Ishikawa (cell line): ENCODE measurements at regions not wholly inside any gene's neighbourhood (a gene's known extent, or its start where the extent isn't known, plus 50 kb on each side); places are given as distances from the start of the nearest gene placed in this dataset.

Source experiments
- EGR1 ChIP-seq: IDR thresholded peaks from 2 replicates; pipeline ENCODE4 v1.6.1; 2012
- EP300 ChIP-seq: IDR thresholded peaks from 2 replicates; pipeline ENCODE4 v1.6.1; 2012; ENCODE audit warnings: borderline replicate concordance
- NFIC ChIP-seq: IDR thresholded peaks from 2 replicates; pipeline ENCODE4 v1.6.1; 2012
- RAD21 ChIP-seq: IDR thresholded peaks from 2 replicates; pipeline ENCODE4 v1.6.1; 2012; ENCODE audit warnings: low read depth
- TAF1 ChIP-seq: IDR thresholded peaks from 2 replicates; pipeline ENCODE4 v1.6.1; 2012; ENCODE audit warnings: low read depth, mild to moderate bottlenecking
- TCF12 ChIP-seq: IDR thresholded peaks from 2 replicates; pipeline ENCODE4 v1.6.1; 2012; ENCODE audit warnings: low read depth
- YY1 ChIP-seq: IDR thresholded peaks from 2 replicates; pipeline ENCODE4 v1.6.1; 2012; ENCODE audit warnings: low read depth
- ZBTB7A ChIP-seq: IDR thresholded peaks from 2 replicates; pipeline ENCODE4 v1.6.1; 2012; ENCODE audit warnings: low read depth
- TF ChIP-seq, protein P1 (sequence below): IDR thresholded peaks from 2 replicates; pipeline ENCODE4 v1.6.1; 2012; ENCODE audit warnings: low read depth, mild to moderate bottlenecking
- TF ChIP-seq, protein P2 (sequence below): IDR thresholded peaks from 2 replicates; pipeline ENCODE4 v1.6.1; 2012
- TF ChIP-seq, protein P3 (sequence below): IDR thresholded peaks from 2 replicates; pipeline ENCODE4 v1.6.1; 2012

DNA sequence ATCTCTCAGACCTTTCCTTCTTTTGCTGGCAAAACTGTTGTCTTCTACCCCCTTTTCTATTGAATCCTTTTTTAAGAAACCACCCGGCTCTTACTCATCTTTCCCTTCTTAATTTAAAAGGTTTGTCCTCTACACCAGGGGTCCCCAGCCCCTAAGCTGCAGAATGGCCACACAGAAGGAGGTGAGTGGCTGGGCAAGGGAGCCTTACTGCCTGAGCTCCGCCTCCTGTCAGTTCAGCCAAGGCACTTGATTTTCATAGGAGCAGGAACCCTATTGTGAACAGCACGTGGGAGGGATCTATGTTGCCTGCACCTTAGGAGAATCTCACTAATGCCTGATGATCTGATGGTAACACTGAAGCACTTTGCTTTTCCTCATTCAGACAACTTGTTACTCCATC is 726.3 kb upstream of the INTU start:
- TF ChIP-seq, protein P1, sequence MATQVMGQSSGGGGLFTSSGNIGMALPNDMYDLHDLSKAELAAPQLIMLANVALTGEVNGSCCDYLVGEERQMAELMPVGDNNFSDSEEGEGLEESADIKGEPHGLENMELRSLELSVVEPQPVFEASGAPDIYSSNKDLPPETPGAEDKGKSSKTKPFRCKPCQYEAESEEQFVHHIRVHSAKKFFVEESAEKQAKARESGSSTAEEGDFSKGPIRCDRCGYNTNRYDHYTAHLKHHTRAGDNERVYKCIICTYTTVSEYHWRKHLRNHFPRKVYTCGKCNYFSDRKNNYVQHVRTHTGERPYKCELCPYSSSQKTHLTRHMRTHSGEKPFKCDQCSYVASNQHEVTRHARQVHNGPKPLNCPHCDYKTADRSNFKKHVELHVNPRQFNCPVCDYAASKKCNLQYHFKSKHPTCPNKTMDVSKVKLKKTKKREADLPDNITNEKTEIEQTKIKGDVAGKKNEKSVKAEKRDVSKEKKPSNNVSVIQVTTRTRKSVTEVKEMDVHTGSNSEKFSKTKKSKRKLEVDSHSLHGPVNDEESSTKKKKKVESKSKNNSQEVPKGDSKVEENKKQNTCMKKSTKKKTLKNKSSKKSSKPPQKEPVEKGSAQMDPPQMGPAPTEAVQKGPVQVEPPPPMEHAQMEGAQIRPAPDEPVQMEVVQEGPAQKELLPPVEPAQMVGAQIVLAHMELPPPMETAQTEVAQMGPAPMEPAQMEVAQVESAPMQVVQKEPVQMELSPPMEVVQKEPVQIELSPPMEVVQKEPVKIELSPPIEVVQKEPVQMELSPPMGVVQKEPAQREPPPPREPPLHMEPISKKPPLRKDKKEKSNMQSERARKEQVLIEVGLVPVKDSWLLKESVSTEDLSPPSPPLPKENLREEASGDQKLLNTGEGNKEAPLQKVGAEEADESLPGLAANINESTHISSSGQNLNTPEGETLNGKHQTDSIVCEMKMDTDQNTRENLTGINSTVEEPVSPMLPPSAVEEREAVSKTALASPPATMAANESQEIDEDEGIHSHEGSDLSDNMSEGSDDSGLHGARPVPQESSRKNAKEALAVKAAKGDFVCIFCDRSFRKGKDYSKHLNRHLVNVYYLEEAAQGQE: no peak
- no peak for TF ChIP-seq YY1
- no peak for TF ChIP-seq NFIC
- TF ChIP-seq, protein P2, sequence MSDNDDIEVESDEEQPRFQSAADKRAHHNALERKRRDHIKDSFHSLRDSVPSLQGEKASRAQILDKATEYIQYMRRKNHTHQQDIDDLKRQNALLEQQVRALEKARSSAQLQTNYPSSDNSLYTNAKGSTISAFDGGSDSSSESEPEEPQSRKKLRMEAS: no peak
- TF ChIP-seq EP300: no peak
- TF ChIP-seq ZBTB7A: no peak
- no peak for TF ChIP-seq TAF1
- TF ChIP-seq, protein P3, sequence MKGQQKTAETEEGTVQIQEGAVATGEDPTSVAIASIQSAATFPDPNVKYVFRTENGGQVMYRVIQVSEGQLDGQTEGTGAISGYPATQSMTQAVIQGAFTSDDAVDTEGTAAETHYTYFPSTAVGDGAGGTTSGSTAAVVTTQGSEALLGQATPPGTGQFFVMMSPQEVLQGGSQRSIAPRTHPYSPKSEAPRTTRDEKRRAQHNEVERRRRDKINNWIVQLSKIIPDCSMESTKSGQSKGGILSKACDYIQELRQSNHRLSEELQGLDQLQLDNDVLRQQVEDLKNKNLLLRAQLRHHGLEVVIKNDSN: no peak
- no peak for TF ChIP-seq RAD21
- TF ChIP-seq TCF12: no peak
- no peak for TF ChIP-seq EGR1
